Fibroblast of lung (primary cell): ENCODE measurements at regions not wholly inside any gene's neighbourhood (a gene's known extent, or its start where the extent isn't known, plus 50 kb on each side); places are given as distances from the start of the nearest gene placed in this dataset.

Experiments used
- DNase-seq, 2 donors: peaks; one replicate each; pipeline versions ENCODE4 v3.0.0 to v3.0.0-alpha.2; 2010; ENCODE audit warnings: low read depth in 2 of 2
- H2AFZ ChIP-seq: 2 replicates; pipeline ENCODE4 v1.5.1; 2012; ENCODE audit warnings: low read length, control low read depth, inconsistent platforms
- H3K27ac ChIP-seq: 2 replicates; pipeline ENCODE4 v1.5.1; 2011; ENCODE audit warnings: low read length, control low read depth; ENCODE audit not compliant: insufficient read depth
- H3K27me3 ChIP-seq: 2 replicates; pipeline ENCODE4 v1.5.1; 2011; ENCODE audit warnings: mild to moderate bottlenecking, low read length; ENCODE audit not compliant: control insufficient read depth, insufficient read depth
- H3K36me3 ChIP-seq: 2 replicates; pipeline ENCODE4 v1.5.1; 2011; ENCODE audit warnings: low read length; ENCODE audit not compliant: control insufficient read depth, insufficient read depth
- H3K4me1 ChIP-seq: 2 replicates; pipeline ENCODE4 v1.5.1; 2011; ENCODE audit warnings: low read length; ENCODE audit not compliant: control insufficient read depth, insufficient read depth; ENCODE audit errors: extremely low read depth
- H3K4me2 ChIP-seq: 2 replicates; pipeline ENCODE4 v1.5.1; 2011; ENCODE audit warnings: low read length, control low read depth; ENCODE audit not compliant: insufficient read depth; ENCODE audit errors: extremely low read depth
- H3K4me3 ChIP-seq, 4 experiments: fragments of 200-600 bp in 1 of 4; sonication (generic) in 1 of 4; replicated peaks in 1 of 4; 2 replicates each; pipeline ENCODE4 v1.5.1; 2011 to 2016; ENCODE audit warnings: low read length in 4 of 4, low read depth in 3 of 4, mild to moderate bottlenecking in 3 of 4, control low read depth in 2 of 4, inconsistent platforms in 1 of 4, mixed read lengths in 1 of 4; ENCODE audit not compliant: insufficient read depth in 1 of 4; ENCODE audit errors: control extremely low read depth in 1 of 4
- H3K79me2 ChIP-seq: 2 replicates; pipeline ENCODE4 v1.5.1; 2012; ENCODE audit warnings: mild to moderate bottlenecking, low read length, inconsistent platforms; ENCODE audit not compliant: control insufficient read depth, insufficient read depth
- H3K9ac ChIP-seq: 2 replicates; pipeline ENCODE4 v1.5.1; 2011; ENCODE audit warnings: mild to moderate bottlenecking, low read length, control low read depth; ENCODE audit not compliant: insufficient read depth
- H3K9me3 ChIP-seq: 2 replicates; pipeline ENCODE4 v1.5.1; 2012; ENCODE audit warnings: low read depth, low read length; ENCODE audit not compliant: control insufficient read depth, insufficient read depth
- H4K20me1 ChIP-seq: 2 replicates; pipeline ENCODE4 v1.5.1; 2011; ENCODE audit warnings: low read length; ENCODE audit not compliant: control insufficient read depth, insufficient read depth; ENCODE audit errors: extremely low read depth
- EZH2 ChIP-seq: IDR thresholded peaks from 2 replicates; pipeline ENCODE4 v1.5.1; 2012; ENCODE audit warnings: low read length, control low read depth, mild to moderate bottlenecking; ENCODE audit errors: missing control alignments
- TF ChIP-seq, protein P1 (sequence below), 2 donors: IDR thresholded peaks in 1 of 2; conservative IDR thresholded peaks in 1 of 2; 1 replicate in 1 of 2; 2 replicates in 1 of 2; pipeline ENCODE4 v1.5.1; 2011 to 2012; ENCODE audit warnings: low read length in 2 of 2, control low read depth in 1 of 2, inconsistent platforms in 1 of 2, low read depth in 1 of 2, mild to moderate bottlenecking in 1 of 2

DNA sequence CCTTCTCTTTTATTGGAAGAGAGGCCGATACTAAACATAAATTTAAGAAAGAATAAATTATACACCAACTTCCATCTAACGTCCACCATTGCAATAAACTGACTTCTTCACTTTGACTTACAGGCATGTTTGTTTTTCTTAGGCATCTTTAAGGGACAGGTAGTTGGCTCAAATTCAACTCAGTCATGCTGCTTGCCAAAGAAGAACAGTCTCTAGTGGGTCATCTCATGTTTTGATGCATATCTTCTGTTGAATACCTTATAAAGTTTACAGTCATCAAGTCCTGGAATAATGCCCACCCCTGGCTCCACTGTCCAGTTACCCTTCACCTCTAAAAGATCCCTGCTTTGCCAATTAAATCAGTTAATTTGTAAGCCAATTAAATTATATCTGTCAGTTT, 328.2 kb upstream of the GRAMD2B start:
- no peak for TF ChIP-seq EZH2
- TF ChIP-seq, protein P1, sequence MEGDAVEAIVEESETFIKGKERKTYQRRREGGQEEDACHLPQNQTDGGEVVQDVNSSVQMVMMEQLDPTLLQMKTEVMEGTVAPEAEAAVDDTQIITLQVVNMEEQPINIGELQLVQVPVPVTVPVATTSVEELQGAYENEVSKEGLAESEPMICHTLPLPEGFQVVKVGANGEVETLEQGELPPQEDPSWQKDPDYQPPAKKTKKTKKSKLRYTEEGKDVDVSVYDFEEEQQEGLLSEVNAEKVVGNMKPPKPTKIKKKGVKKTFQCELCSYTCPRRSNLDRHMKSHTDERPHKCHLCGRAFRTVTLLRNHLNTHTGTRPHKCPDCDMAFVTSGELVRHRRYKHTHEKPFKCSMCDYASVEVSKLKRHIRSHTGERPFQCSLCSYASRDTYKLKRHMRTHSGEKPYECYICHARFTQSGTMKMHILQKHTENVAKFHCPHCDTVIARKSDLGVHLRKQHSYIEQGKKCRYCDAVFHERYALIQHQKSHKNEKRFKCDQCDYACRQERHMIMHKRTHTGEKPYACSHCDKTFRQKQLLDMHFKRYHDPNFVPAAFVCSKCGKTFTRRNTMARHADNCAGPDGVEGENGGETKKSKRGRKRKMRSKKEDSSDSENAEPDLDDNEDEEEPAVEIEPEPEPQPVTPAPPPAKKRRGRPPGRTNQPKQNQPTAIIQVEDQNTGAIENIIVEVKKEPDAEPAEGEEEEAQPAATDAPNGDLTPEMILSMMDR (conservative IDR thresholded peaks at IDR 0.05 in 1 of 2, IDR thresholded peaks at IDR 0.05 in 1 of 2; ENCODE audit: low read depth in 1 of 2, low read length in 2 of 2): no peak
- no peaks in the 10 kb centered on the region for H3K79me2 ChIP-seq

DNA sequence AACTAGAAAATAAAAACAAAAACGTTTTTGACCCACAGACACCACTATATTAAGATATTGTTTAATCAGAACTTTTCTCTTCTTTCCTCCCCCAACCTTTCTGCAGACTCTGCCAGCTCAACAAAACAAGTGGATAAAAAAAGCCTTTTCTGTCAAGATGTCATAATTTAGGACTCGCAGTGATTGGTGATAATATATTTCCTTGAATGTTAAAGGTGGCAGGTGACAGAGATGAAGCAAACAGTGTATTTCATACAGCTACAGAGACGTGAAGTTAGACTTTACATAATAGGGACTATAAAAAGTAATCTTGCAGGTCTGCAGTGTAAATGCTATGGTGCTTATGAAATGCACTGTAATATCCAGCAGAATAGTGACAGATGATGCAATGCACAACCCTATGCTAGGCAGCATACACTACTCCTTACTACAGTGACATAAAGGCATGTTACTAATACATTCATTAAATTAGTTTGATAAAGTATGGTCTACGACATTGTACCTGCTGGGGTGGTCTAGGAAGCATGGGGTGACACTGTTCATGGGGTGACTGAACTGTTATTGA, 326.7 kb upstream of the GRAMD2B start:
- H3K36me3 ChIP-seq: no peaks in the 10 kb centered on the region
- TF ChIP-seq, protein P1 (conservative IDR thresholded peaks at IDR 0.05 in 1 of 2, IDR thresholded peaks at IDR 0.05 in 1 of 2; ENCODE audit: low read depth in 1 of 2, low read length in 2 of 2): no peak
- no peak for TF ChIP-seq EZH2
- no peaks in the 10 kb centered on the region for H3K79me2 ChIP-seq
- peak in 1 of 2 donors; percentile 28 for DNase-seq
- H3K4me1 ChIP-seq: no peaks in the 10 kb centered on the region
- no peaks in the 10 kb centered on the region for H4K20me1 ChIP-seq
- H3K27ac ChIP-seq: no peak overlapping the region
- no peak overlapping the region for H3K4me3 ChIP-seq
- no peak overlapping the region for H3K4me2 ChIP-seq
- H3K27me3 ChIP-seq: no peaks in the 10 kb centered on the region
- no peak overlapping the region for H2AFZ ChIP-seq
- H3K9ac ChIP-seq: no peak overlapping the region
- no peaks in the 10 kb centered on the region for H3K9me3 ChIP-seq

More for the DNA sequence above, 328.2 kb upstream of the GRAMD2B start:
- H3K9me3 ChIP-seq: no peaks in the 10 kb centered on the region
- no peak for DNase-seq
- no peaks in the 10 kb centered on the region for H3K36me3 ChIP-seq
- no peak overlapping the region for H3K4me3 ChIP-seq
- H3K27me3 ChIP-seq: no peaks in the 10 kb centered on the region
- H3K27ac ChIP-seq: no peak overlapping the region
- no peaks in the 10 kb centered on the region for H3K4me1 ChIP-seq
- no peak overlapping the region for H3K4me2 ChIP-seq
- no peaks in the 10 kb centered on the region for H4K20me1 ChIP-seq
- H3K9ac ChIP-seq: no peak overlapping the region
- no peak overlapping the region for H2AFZ ChIP-seq

DNA sequence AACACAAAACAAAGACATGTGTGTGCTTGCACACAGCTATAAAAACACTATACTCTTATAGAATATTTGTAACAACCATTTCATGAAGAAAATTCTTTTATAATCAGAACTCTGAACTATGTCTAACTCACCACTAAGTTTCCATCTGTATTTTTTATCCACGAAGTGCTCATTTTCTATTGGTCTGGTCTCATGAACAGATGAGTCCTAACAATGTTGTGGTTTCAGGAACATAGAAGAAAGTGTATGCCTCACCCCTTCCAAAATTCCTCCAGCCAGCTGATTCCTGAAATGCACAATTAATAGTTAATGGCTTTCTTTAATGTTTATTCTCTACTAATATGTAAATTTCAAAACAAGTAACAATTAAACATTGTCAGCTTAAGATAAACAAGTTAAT, 325.3 kb upstream of the GRAMD2B start:
- TF ChIP-seq EZH2: no peak
- TF ChIP-seq, protein P1 (conservative IDR thresholded peaks at IDR 0.05 in 1 of 2, IDR thresholded peaks at IDR 0.05 in 1 of 2; ENCODE audit: low read depth in 1 of 2, low read length in 2 of 2): no peak
- Histone ChIP-seq H3K4me1 (no peaks in the 10 kb centered on the region), H3K79me2 (no peaks in the 10 kb centered on the region), H3K9ac (no peak overlapping the region), H3K9me3 (no peaks in the 10 kb centered on the region), H4K20me1 (no peaks in the 10 kb centered on the region), H3K36me3 (no peaks in the 10 kb centered on the region), H3K4me3 (no peak overlapping the region), H3K4me2 (no peak overlapping the region), H3K27ac (no peak overlapping the region), H2AFZ (no peak overlapping the region), H3K27me3 (no peaks in the 10 kb centered on the region)
- peak in 1 of 2 donors; percentile 69 for DNase-seq
